OCI-M1 (cell line): ENCODE measurements at regions not wholly inside any gene's neighbourhood (a gene's known extent, or its start where the extent isn't known, plus 50 kb on each side); places are given as distances from the start of the nearest gene placed in this dataset.

Experiments
- DNase-seq: peaks from one replicate; lab custom pipeline; 2025; lab: John Stamatoyannopoulos, UW

DNA sequence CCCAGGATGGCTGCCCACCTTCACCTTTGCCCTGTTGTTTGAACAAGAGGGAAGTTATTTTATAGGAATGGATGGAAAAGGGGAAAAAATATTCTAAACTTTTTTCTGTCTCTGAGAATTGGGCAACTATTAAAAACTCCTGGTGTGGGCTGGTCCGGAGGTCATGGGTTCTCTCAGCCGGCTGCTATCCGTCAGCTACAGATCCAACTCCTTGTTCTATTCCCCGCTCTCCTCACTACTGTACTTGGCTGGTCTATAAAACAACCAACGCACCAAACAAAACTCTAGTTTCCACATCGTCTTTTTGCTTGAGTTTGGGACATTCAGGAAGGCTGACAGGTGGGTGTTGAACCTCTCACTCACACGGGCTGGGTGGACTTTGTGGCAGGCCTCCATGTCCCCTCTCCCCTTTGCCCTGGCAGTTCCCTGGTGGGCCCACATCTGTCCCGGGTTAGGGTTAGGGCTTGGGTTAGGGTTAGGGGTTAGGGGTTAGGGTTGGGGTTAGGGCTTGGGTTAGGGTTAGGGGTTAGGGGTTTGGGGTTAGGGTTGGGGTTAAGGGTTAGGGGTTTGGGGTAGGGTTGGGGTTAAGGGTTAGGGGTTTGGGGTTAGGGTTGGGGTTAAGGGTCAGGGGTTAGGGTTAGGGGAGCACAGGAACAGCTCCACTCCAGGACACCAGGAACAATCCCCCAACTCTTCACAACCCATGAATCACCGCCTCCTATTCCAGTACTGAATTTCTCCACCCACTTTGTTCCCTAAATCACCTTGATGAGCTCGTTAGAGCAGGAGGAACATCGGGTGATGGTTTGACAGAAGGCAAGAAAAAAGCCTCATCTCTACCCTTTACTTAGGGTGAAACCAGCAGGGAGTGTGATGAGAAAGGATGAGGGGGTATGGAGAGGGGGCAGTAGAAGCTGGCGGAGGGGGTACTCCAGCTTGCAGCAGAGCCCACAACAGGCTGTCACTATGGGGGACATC is 302.1 kb upstream of the IRX4 start:
- DNase-seq: no peak

GRCh38 chr5:2184026-2184366 is 301.3 kb upstream of the IRX4 start:
- DNase-seq: no peak

- no peak for DNase-seq
These were observed 300.7 kb upstream of the IRX4 start for GRCh38 chr5:2183154-2184025.

- DNase-seq: no peak
These were observed 299.3 kb upstream of the IRX4 start for GRCh38 chr5:2182020-2182419.

GRCh38 chr5:2181557-2181956 is 298.8 kb upstream of the IRX4 start:
- DNase-seq: no peak

GRCh38 chr5:2181149-2181548 is 298.4 kb upstream of the IRX4 start:
- DNase-seq: no peak

DNA sequence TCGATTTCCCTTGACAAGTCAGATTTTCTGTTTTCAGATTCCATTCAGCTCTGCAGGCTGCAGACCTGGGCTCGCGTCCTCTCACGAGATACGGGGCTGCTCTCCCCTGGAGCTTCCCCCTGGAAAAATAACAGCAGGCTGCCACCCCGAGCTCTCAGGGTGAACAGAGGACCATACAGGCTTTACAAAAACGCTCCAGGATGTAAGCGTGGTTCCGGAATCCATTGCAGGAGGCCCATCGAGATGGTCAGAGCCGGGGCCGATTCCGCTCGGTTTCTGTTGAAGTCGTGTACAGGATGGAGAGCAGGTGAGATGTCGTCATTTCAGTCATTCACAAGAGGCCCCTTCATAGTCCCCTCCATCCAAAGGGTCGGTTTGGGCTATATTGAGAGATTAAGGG is 297.7 kb upstream of the IRX4 start:
- no peak for DNase-seq

DNA sequence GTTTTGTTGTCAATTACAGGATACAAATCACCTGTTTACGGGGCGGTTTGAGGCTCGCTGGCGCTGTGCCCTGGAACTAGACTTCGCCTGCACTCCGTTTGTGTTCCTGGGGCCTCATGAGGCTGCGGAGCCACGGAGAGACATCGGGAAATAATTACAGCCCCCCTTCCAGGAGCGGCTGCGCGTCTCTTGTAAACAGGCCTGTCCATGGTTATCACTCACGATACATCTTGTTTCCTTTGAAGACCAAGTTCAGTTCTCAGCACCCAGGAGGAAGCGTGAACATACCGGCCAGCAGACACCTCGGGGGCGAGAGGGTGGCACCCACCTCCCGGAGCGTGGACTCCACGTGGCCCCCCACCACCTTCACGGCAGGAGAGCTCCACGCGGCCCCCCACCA is 297.1 kb upstream of the IRX4 start:
- DNase-seq: no peak

- no peak for DNase-seq
These were observed 295.8 kb upstream of the IRX4 start for GRCh38 chr5:2178528-2178927.

DNA sequence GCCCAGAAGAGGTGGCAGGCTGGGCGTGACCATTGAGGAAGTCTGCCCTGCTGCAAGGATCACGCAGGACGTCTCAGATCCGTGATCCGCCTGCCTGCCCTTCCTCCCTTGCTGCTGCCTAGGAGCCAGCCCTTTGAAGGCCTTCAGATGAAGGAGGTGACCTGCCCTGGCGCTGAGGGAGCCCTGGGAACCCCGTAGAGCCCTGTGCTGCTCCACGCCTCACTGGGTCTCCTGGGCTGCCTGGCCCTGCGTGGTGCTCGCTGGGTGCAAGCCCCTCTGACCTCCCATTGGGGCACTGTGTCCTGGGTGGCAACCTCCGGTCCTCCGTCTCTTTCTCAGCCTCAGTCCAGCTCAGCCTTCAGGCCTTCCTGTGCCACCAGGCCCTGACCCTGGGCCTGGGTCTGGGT is 295.3 kb upstream of the IRX4 start:
- no peak for DNase-seq

GRCh38 chr5:2177244-2177643 is 294.5 kb upstream of the IRX4 start:
- no peak for DNase-seq

GRCh38 chr5:2176581-2176980 is 293.9 kb upstream of the IRX4 start:
- no peak for DNase-seq

GRCh38 chr5:2175842-2176404 is 293.2 kb upstream of the IRX4 start:
- DNase-seq: no peak

DNA sequence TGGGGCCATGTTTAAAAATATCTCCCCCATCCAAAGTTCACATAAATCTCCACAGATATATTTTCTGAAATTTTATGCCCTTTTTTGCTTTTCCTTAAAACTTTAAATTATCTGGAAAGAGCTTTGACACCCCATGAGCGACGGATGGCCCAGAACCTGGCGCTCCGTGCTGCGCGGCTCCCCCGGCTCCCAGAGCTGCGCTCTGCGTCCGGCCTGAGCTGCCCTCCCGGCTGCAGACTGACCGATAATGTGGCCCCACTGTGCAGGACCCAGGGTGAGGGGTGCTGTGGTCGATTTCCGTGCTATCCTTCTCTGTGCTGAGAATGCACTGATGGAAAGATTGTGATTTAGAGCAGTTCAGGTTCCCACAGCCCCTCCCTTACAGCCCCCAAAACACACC is 292.3 kb upstream of the IRX4 start:
- DNase-seq: no peak

- no peak for DNase-seq
These were observed 291.8 kb upstream of the IRX4 start for GRCh38 chr5:2174538-2174937.

GRCh38 chr5:2173151-2173834 is 290.6 kb upstream of the IRX4 start:
- no peak for DNase-seq

- DNase-seq: no peak
These were observed 289.7 kb upstream of the IRX4 start for GRCh38 chr5:2172471-2172870.

DNA sequence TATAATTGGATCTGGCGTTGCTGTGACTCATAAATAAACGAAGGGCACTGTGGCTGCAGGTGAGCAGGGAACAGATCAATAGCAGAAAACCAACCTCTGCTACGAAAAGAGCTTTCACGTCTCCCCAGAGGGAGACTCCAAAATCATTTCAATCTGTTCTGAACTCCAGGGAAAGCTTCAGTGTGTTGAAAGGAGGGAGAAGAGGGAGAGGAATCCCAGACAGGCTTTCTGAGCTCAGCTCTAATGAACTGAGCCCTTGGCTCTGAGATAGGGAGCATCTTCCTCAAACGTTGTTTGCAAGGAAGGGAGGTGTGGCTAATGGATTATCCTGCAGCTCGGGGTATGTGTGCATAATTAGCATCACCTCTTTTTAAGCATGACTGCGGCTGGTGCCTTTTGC is 288.0 kb upstream of the IRX4 start:
- DNase-seq: no peak

- no peak for DNase-seq
These were observed 287.4 kb upstream of the IRX4 start for GRCh38 chr5:2169850-2170760.

DNA sequence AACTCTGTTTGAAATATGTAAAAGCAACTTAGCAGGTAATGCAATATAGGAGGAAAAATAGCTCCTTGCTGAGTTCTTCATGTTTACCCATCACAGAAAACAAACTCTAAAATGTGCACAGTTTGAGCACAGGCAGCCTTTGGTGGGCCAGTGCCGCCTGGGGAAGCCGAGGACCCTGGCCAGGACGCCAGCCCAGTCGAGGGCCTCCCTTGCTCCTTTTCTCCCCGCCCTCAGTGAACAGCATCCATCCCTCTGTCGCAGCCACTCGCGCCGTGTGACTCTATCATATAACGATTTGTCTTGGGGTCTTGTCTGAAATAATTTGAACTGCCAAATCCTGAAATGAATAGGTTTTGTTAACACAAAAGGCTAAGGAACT is 286.7 kb upstream of the IRX4 start:
- no peak for DNase-seq
